ENCODE measurements at regions not wholly inside any gene's neighbourhood (a gene's known extent, or its start where the extent isn't known, plus 50 kb on each side); places are given as distances from the start of the nearest gene placed in this dataset.

DNA sequence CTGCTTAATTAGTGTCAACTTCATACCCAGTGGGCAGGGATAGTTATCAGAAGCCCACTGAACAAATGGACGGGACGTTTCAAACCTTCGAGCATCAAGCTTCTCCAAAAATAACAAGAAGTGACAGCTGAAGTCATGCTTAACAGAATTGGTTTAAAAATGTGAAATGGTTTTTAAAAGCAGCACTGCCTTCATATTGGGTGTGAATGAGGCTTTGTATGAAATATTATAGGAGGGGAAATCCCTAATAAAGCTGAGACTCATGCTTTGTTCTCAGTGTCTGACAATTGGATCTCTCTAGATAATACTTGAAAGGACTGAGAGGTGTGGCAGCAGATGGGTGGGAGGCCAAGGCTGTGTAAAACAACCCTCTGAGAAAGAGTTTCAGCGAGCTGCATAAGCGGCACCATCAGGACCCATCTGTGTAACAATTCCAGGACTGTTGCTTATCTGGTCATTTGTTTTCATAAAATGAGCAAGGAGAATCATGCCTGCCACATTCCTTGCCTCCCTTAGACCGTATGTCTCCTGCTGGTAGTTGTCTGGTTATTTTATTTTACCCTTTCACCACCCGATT, 667.7 kb downstream of the DIAPH3 start:
- TF ChIP-seq, protein P1, sequence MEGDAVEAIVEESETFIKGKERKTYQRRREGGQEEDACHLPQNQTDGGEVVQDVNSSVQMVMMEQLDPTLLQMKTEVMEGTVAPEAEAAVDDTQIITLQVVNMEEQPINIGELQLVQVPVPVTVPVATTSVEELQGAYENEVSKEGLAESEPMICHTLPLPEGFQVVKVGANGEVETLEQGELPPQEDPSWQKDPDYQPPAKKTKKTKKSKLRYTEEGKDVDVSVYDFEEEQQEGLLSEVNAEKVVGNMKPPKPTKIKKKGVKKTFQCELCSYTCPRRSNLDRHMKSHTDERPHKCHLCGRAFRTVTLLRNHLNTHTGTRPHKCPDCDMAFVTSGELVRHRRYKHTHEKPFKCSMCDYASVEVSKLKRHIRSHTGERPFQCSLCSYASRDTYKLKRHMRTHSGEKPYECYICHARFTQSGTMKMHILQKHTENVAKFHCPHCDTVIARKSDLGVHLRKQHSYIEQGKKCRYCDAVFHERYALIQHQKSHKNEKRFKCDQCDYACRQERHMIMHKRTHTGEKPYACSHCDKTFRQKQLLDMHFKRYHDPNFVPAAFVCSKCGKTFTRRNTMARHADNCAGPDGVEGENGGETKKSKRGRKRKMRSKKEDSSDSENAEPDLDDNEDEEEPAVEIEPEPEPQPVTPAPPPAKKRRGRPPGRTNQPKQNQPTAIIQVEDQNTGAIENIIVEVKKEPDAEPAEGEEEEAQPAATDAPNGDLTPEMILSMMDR (IDR thresholded peaks at IDR 0.05; ENCODE audit: insufficient read depth, low read length) = no peak
- TF ChIP-seq POLR2AphosphoS5 (IDR thresholded peaks at IDR 0.05; ENCODE audit: low read depth) = no peak

All from HL-60 (cell line).